ACHN (cell line): ENCODE measurements at regions not wholly inside any gene's neighbourhood (a gene's known extent, or its start where the extent isn't known, plus 50 kb on each side); places are given as distances from the start of the nearest gene placed in this dataset.

Experiments used
- DNase-seq: peaks from one replicate; pipeline ENCODE4 v3.0.0-alpha.2; 2015
- in situ Hi-C: cut with HindIII; loops from 2 replicates; pipeline ENCODE4 v1.10.0; 2017; ENCODE audit warnings: low sequenced_read_pairs, low pct_ligation_motif_present, low pct_unique_long_range_greater_than_20kb

DNA sequence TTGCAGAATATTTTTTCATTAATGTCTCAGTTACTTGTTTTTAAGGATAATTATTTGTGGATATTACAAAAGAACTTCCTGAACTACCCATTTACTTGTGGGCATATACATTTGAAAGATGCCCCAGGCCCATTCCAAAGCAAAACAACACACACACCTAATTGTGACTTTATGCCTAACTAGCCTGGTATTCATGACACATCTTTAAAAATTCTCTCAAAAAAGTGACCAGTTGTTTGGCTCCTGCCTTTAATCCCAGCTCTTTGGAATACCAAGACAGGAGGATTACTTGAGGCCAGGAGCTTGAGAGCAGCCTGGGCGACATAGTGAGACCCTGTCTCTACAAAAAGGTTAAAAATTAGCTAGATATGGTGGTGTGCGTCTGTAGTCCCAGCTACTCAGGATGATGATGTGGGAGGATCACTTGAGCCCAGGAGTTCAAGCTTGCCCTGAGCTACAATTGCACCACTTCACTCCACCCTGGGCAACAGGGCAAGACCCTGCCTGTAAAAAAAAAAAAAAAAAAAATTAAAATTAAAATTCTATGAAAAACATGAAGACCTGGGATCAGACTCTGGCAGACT is 51.7 kb upstream of the SLC4A7 start:
- peak; percentile 35 for DNase-seq
- in situ Hi-C loops = no loop called here

DNA sequence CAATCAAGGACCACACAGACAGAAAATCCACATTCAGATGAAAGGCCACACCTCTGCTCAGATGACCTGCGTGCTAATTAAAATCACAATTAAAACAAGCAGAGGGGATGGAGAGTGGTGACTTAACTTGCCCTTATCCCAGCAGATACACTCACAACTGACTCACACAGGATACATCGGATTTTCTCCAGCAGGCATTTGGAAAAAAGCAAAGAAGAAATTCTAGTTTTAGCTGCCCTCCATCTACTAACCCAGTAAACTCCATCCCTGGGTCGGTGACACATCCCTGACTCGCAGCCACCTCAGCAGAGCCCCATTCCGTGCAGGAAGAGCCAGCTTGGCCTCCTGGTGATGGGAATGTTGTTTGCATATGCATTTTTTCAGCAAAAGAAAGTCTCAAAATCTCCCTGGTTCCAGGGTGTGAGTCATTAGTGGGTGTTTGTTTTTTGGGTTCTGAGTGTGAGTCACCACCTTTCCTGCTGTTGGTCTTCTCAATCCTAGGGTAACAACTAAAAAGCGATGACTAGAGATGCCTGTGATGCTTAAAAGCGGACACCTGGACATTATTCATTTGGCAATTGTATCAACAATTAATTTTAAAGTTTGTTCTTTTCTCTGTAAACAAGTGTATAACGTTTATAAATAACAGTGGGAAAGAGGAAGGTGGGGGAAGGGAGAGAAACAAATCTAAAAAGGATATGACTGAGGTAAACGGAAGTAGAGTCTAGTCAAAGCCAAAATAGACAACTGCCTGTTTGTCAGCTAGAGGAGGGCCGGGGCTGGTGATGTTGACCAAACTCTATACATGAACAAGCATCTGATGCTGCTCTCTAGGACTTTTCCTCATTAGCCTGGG is 49.8 kb upstream of the SLC4A7 start:
- peak; percentile 94 for DNase-seq
- in situ Hi-C loops = no loop called here
